ENCODE measurements at regions not wholly inside any gene's neighbourhood (a gene's known extent, or its start where the extent isn't known, plus 50 kb on each side); places are given as distances from the start of the nearest gene placed in this dataset.
"Not testable (repeated sequence)": the region's sequence is repeated elsewhere in the genome, so short reads cannot be mapped to it uniquely, and the experiment has no call there.

DNA sequence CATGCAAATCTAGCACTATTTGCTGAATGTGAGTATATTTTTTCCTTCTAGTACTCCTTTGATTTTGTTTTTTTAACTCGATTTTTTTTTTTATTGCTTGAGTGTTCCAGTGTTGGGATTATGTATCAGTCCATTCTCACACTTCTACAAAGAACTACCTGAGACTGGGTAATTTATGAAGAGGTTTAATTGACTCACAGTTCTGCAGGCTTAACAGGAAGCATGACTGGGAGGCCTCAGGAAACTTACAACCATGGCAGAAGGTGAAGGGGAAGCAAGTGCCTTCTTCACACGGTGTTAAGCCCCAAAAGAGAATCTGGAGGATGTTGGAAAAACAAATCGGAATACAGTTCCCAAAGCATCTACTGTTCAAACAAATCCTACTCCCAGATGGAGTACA lies 69.1 kb downstream of the ZNF518B start:
- DNase-seq (ENCODE audit: low spot score) = not testable (repeated sequence)

DNA sequence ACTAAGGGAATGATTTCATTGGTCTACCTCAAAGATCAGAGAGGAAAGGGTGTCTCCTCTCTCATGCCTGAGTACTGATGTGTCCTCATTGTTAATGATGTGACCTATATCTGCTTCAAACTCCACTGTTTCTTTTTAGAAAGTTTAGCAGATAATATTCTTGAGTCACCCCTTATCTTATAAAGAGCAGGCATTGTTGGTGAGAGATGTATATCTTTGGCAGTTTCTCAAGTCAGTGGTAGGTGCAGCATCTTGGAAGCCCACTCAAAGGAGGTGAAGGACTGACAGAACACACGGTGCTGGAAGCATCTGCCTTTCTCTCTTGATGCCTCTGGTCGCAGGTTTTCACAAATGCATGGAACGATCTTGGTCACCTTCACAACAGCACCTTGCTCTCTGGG lies 71.2 kb downstream of the ZNF518B start:
- no peak for DNase-seq (ENCODE audit: low spot score)

DNA sequence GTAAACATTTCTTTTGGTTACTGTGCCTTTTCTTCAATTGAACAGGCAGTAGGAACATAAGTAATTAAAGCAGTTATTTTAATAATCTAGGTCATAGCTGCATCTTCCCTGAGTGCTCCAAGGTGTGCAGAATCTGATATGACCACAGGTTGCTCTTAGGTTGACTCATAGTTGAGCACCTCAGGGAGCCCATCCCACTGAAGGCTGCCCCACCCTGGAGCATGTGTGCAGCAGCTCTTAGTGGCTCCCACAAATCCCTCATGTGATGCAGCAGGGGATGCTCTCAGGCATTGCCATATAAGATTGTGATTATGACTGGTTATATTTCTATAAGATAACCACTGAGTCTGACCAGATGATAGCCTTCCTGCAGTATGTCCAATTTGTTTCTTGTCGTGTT lies 72.3 kb downstream of the ZNF518B start:
- DNase-seq (ENCODE audit: low spot score) = no peak

DNA sequence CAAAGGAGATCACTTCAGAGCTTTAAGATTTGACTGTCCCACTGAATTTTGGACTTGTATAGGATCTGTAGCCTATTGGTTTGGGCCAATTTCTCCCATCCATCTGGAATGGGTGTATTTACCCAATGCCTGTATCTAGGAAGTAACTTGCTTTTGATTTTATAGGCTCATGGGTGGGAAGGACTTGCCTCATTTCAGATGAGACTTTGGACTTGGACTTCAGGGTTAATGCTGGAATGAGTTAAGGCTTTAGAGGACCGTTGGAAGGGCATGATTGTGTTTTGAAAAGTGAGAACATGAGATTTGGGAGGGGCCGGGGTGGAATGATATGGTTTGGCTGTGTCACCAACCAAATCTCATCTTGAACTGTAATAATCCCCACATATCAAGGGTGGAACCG lies 73.8 kb downstream of the ZNF518B start:
- DNase-seq (ENCODE audit: low spot score) = no peak

DNA sequence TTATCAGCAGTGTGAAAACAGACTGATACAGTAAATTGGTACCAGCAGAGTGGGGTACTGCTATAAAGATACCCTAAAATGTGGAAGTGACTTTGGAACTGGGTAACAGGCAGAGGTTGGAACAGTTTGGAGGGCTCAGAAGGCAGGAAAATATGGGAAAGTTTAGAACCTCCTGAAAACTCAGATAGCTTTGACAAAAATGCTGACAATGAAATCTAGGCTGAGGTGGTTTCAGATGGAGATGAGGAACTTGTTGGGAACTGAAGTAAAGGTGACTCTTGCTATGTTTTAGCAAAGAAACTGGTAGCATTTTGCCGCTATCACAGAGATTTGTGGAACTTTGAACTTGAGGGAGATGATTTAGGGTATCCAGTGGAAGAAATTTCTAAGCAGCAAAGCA lies 75.1 kb downstream of the ZNF518B start:
- DNase-seq (ENCODE audit: low spot score) = not testable (repeated sequence)

DNA sequence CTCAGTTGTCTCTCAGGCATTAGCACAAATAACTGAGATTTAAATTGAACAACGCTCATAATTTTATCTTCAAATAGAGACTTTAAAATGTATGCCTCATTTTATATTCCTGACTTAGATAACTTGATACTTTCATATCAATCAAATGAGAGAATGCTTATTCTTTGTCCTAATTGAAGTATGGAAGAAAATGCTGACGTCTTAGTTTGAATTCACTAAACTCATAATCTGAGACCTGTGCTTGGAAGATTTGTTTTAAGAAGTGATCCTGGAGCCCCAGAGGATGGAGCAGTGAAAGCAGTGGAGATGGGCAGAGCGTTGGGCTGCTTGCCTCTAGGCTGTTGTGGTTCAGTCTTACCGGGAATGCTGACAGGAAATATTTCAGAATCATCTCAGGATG lies 76.1 kb downstream of the ZNF518B start:
- DNase-seq (ENCODE audit: low spot score) = no peak

- DNase-seq (ENCODE audit: low spot score) = no peak
Observed at GRCh38 chr4:10380735-10381134, 76.5 kb downstream of the ZNF518B start.

DNA sequence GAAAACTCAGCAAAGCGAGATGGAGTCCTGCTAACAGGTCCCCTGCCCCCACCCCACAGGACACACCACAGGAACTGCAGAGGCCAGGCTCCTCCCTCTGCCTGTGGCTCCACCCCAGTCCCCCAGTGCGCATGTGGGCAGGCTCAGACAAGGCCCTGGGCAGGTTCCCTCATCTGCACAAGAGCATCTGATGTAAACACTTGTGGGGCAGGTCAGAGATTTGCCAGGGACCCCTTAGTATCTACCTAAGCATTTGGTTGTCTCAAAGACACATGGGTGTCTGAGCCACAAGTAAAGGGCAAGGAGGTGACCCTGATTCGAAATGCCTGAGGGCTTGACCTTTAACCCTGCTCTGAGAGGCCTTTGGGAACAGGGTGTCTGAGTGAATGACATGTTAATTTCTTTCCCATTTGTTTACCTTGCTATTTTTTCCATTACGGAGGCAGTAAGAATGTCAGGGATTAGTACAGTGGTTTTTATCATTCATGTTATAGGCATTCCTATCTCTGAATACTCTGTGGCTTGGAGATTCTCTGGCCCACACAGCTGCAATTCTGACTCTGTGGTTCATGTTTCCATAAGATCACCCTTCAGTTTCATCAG lies 85.3 kb downstream of the ZNF518B start:
- DNase-seq (ENCODE audit: low spot score) = peak; percentile 44

- no peak for DNase-seq (ENCODE audit: low spot score)
Observed at GRCh38 chr4:10371121-10371520, 86.1 kb downstream of the ZNF518B start.

DNA sequence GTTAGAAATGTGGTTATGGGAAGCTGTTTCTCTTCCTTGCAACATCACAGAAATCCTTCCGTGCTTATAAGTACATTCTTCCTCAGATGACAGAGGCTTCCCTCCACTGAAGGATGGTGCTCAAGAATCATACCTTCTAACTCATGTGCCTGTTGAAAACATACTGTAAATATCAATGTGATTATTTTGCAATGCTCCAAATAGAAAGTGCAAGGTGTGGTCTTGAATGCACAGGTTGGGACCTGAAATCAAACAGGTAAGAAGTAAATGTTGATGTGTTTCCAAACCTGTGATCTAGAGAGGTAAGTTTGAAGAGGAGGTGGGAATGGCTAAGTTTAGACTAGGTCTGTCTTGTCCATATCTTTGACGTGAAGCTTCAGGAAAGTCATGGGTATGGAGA lies 87.7 kb downstream of the ZNF518B start:
- no peak for DNase-seq (ENCODE audit: low spot score)

- no peak for DNase-seq (ENCODE audit: low spot score)
Observed at GRCh38 chr4:10366628-10367027, 90.6 kb downstream of the ZNF518B start.

- peak; percentile 44 for DNase-seq (ENCODE audit: low spot score)
Observed at GRCh38 chr4:10364194-10364593, 93.0 kb downstream of the ZNF518B start.

DNA sequence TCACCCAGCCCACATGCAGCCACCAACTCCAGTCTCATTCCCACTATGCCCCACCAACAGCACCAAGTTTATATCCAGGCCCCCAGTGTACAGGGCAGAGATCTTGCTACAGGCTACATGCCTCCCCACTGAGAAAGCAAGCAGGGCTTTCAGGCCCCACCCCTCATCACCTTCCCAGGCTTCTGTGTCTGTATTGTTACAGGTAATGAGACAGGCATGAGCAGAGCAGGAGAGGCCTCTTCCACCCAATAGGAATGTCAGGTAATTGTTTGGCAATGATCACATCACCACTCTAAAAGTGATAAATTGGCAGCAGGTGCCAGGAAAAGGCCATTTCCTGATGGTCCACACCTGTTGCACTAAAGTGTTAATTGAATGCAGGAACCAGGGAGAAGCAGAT lies 102.5 kb downstream of the ZNF518B start:
- no peak for DNase-seq (ENCODE audit: low spot score)

- no peak for DNase-seq (ENCODE audit: low spot score)
Observed at GRCh38 chr4:10354225-10354624, 103.0 kb downstream of the ZNF518B start.

GRCh38 chr4:10353110-10353509 lies 104.1 kb downstream of the ZNF518B start:
- no peak for DNase-seq (ENCODE audit: low spot score)

DNA sequence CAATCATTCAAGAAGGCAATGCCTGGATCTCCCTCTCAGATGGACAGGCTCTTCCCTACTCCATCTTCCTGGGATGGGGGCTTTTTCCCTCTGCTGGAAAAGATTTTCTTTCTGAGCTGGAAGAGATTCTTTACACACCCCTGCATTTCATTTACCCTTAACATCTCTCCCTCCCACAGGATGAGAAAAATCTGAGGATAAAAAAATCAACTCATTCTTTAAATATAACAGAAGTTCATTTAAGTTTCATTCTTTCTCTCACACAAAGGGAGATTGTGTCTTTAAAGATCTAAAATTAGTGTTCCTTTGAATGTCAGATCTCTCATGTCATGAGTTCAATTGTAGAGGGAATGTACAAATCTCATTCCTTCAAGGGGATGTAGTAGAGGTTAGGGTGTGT lies 109.0 kb downstream of the ZNF518B start:
- DNase-seq (ENCODE audit: low spot score) = no peak

- no peak for DNase-seq (ENCODE audit: low spot score)
Observed at GRCh38 chr4:10347815-10348214, 109.4 kb downstream of the ZNF518B start.

DNA sequence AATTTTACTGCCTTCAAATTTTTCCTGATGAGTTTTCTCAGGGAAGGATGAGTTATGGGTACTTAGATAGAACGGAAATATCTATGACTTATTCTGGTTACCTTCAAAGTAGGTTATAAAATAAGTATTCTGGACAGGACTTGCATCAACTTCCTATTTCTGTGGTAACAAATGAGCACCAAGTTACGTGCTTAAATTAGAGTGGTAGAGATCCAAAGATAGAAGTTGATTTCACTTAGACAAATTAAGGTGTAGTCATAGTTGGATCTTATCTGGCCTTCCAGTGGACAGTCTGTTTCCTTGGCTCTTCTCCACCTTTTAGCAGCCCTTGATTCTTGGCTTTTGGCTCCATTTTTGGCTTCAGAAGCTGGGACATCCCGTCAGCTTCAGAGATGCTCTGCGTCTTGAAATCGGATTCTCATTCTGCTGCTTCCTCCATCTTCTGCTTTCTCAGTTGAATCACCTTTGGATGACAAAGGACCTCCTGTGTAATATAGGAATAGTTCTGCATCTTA lies 109.9 kb downstream of the ZNF518B start:
- DNase-seq (ENCODE audit: low spot score) = no peak

DNA sequence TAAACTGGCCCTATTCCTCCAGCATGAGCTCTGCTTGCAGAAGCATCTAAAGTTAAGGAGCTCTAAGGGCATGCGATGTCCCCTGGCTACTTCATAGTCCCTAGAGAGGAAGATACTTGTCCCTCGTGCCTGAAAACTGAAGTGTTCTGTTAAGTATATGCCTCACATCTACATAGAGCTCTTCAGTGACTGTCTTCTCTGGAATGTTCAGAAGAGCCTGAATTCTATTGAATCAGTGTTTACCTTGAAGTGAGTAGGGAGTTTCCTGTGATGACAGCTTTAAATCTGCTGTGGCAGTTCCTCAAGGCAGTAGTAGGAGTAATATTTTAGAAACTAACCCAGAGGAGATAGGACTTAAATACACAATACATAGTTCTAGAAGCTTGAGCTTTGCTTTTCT lies 111.2 kb downstream of the ZNF518B start:
- DNase-seq (ENCODE audit: low spot score) = no peak

DNA sequence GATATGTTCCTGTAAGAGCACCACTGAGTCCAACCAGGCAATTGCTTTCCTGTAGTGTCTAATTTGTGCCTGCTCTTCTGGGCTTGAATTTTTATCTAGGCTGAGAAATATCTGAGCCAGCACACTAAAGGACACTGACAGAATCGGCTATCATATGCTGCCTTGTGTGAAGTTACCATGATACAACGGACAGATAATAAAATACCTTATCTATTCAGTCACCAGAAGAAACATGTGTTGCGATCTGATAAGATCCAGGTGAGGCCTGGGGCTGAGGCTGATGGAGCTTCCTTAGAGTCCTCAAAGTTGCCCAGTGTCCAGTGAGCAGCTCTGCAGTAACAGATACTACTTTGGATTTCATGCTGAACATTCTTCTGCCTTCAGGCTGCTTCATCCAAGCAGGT lies 111.8 kb downstream of the ZNF518B start:
- no peak for DNase-seq (ENCODE audit: low spot score)

GRCh38 chr4:10344824-10345223 lies 112.4 kb downstream of the ZNF518B start:
- no peak for DNase-seq (ENCODE audit: low spot score)

GRCh38 chr4:10343656-10344055 lies 113.6 kb downstream of the ZNF518B start:
- peak; percentile 76 for DNase-seq (ENCODE audit: low spot score)

GRCh38 chr4:10342866-10343265 lies 114.4 kb downstream of the ZNF518B start:
- no peak for DNase-seq (ENCODE audit: low spot score)

DNA sequence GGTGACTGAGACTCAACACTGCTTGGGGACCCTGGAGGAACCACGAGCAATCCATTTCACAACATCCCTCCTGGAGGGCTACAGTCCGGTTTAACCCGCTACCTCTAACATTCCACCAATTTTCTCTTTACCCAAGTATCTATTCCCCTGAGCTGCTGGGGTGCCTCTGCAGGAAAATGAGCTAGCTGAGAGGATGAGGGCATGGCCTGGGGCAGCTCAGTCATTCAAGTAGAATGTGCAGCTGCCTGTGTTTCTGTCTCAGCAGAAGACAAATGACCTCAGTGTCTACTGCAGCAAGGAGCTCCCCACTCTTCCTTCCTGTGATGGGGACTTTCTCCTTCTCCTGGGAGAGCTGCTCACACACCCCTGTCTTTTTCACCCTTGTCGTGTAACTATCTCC lies 120.8 kb downstream of the ZNF518B start:
- no peak for DNase-seq (ENCODE audit: low spot score)

GRCh38 chr4:10335050-10335449 lies 122.2 kb downstream of the ZNF518B start:
- no peak for DNase-seq (ENCODE audit: low spot score)

Measured in SW480 (cell line).